Posterior cingulate gyrus (tissue), 11 donors: ENCODE measurements at regions not wholly inside any gene's neighbourhood (a gene's known extent, or its start where the extent isn't known, plus 50 kb on each side); places are given as distances from the start of the nearest gene placed in this dataset.

Experiments used
- DNase-seq, 10 donors: peaks; one replicate each; pipeline versions ENCODE4 v3.0.0 to v3.0.0-alpha.2; 2020 to 2021; ENCODE audit warnings: mixed read lengths in 3 of 10
- intact Hi-C: fragments of 100-400 bp; cut with DNase I; formaldehyde crosslinking; loops from one replicate; pipeline ENCODE4 v1.15.1; 2023

DNA sequence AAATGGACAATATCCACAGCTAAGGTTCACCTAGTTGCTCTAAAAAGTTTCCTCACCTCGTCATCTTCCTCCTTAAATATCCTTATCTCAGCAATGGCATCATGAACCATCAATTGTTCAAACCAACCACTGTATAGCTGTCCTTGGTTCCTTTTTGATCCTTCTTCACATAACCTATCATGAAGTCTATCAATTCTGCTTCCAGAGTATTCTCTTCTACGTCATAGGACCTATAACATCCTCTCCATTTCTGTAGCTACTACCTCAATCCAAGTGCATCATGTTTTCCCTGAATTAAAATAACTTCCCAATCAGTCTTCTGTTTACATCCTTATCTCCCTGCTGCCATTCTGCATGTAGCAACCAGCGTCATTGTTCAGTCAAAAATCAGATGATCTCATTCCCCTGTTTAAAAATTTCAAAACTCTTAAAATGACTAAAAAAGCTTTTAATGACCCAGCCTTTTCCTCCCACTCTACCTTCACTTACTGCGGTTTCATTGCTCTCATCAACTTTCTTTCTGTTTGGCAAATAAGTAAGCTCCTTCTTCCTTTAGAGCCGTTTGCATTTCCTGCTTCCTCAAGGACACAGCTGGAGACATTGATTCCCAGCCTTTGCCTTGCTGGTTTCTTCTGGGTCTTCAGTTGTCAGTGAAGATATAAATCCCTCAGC lies 223.9 kb upstream of the MIR17HG start:
- DNase-seq, result no peak
- intact Hi-C loops, result no loop called here

DNA sequence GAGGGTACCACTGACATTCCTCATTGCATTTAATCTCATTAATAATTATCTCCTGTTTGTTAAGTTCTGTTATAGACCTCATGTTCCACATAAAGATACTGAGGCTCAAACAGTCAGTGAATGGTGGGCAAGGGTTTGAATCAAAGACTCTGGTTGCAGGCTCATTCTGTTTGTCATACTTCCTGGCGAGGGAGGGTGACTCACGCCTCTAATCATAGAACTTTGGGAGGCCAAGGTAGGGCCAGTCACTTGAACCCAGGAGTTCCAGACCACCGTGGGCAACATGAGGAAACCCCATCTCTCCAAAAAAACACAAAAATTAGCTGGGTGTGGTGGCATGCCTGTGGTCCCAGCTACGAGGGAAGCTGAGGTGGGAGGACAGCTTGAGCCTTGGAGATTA lies 220.7 kb upstream of the MIR17HG start:
- intact Hi-C loops, result no loop called here
- DNase-seq, result no peak

DNA sequence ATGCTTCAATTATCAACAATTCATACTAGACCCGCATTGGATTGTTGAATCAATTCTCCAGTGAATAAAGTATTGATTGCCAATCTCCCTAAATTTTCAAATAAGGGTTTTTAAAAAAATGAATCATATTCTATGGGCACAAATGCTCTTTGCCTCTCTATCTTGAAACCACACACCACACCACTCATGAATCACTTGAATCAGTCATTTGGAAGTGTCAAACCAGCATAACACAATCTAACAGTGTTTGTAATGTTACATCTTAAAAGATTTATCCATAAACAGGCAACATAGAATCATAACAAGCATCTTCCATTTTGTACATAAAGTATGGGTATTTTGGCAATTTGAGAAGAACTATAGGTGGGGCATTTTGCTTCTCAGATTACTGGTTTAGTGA lies 219.5 kb upstream of the MIR17HG start:
- intact Hi-C loops, result no loop called here

GRCh38 chr13:91132381-91132780 lies 215.1 kb upstream of the MIR17HG start:
- intact Hi-C loops, result no loop called here
- peak in 2 of 10 donors; percentile 50 to 57 for DNase-seq

More for the DNA sequence above, 219.5 kb upstream of the MIR17HG start:
- no peak for DNase-seq

DNA sequence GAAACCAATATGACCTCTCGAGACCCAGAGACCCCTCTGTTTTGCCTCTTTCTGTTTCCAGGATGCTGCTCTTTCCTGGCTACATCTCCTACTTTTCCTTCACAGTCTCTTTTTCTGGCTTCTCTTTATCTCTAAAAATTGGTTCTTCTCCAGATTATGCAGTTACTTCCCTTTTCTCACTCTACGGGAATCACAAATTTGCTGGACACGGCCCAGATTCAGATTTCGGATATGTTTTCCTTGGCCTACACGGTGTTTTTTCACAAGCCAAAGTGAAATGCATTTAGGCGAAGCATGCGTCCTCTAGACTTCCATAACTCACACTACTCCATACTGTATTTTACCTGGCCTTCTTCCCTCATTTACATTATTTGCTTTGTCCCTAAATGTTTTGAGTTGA lies 214.7 kb upstream of the MIR17HG start:
- intact Hi-C loops, result no loop called here
- DNase-seq, result no peak

GRCh38 chr13:91133941-91134802 lies 213.3 kb upstream of the MIR17HG start:
- intact Hi-C loops, result loop anchor here (1.0 to 2.0 kb wide), 2 partner anchors 51 to 113 kb away; no protein-coding TSS in a partner anchor
- DNase-seq, result peak in 6 of 10 donors; percentile 9 to 81 (median 53)

DNA sequence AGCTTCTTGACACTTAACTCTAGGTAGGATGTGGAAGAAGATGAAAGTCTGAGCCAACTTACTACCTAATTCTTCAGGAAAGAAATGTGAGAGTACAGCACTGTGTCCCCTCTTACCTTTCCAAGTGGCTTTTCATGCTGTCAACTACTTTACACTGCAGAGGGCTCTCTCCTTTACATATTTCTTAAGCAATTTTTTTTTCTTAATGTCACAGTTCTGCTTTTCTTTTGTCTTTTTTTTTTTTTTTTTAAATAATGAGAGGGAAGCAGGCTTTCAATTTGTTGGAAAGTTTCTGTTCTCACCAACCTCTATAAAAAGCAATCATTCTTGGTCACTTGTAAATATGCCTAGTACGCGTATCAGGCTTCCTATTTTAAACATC lies 212.7 kb upstream of the MIR17HG start:
- intact Hi-C loops, result loop anchor here (1.0 to 2.0 kb wide), 2 partner anchors 51 to 112 kb away; no protein-coding TSS in a partner anchor
- DNase-seq, result no peak

- intact Hi-C loops, result loop anchor here (2.0 kb wide), 1 partner anchor 111 kb away; no protein-coding TSS in a partner anchor
- no peak for DNase-seq
Observed at GRCh38 chr13:91135376-91135775, 212.1 kb upstream of the MIR17HG start.

GRCh38 chr13:91135968-91136367 lies 211.5 kb upstream of the MIR17HG start:
- intact Hi-C loops, result loop anchor here (2.0 kb wide), 1 partner anchor 111 kb away; no protein-coding TSS in a partner anchor
- DNase-seq, result no peak

- no peak for DNase-seq
- intact Hi-C loops, result no loop called here
Observed at GRCh38 chr13:91136806-91137205, 210.7 kb upstream of the MIR17HG start.

DNA sequence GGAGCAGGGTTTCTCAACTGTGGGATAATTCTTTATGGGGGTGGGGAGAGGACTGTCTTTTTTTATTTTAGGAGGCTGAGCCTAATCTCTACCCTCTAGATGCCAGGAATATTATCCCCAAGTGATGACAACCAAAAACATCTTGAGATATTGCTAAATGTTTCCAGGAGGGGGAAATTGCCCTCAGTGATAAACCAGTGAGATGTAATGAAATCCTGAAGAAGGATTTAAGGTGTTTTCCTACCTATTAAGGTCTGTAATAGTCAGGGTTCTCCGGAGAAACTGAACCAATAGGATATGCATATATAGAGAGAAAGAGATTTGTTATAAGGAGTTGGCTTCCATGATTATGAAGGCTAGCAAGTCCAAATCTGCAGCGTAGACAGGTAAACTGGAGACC lies 208.3 kb upstream of the MIR17HG start:
- no peak for DNase-seq
- intact Hi-C loops, result no loop called here

DNA sequence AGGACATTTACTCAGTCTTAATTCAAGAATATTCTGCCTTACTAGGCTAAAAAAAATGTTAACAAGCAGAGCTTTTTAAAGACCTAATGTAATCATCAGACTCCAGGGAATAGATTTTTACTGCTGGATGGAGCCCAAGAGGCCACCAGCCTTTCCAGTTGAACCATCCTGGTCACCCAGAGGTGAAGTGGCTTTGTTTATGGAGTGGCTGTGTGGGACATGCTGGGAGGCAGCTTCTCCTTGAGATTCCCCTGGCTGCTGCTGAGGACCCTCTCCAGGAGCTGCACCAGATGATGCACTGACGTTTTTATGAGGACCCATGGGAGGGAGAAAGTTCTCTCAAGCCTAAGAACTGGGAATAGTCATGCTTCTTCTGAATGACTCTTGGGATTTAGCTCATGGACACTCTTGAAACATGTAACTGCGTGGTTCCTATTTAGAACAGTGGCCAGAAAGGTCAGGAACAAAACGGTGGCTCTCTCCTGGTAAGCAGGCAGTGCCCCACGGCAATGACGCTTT lies 205.9 kb upstream of the MIR17HG start:
- intact Hi-C loops, result no loop called here
- no peak for DNase-seq

DNA sequence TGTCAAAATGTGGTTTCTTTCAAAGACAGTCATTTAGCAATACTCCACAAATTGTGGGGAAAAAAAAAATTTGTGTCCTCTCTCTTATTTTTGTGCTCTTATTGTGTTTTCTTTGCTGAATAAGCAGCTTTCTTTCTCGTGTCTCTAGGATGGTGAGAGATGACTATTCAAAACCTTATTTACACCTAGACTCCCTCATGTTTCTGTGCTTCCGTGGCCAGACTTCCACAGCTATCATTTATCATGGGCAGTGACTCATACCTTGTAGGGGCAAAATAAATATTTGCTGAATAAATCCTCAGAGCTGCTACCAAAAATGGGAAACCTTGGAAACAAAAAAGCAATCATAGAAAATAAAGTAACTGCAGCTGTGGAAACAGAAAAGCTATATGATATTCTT lies 204.9 kb upstream of the MIR17HG start:
- no peak for DNase-seq
- intact Hi-C loops, result no loop called here

DNA sequence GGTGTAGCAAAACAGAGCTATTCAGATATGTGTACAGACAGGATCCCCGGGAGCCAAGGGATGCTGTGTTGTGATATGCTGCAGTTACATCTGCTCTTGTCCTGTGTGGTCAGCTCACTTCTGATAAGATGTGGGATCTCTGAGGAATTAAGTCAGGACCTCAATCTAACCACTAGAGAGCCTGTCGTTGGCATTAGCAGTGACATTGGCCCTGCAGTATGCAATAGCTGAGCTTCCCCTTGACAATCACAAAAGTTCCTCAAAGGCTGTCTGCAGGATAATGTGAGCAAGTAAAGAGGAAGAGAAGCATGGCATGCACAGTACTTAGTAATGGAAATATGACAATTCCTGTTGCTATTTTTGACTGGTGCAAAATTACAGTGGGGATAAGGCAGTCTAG lies 203.4 kb upstream of the MIR17HG start:
- DNase-seq, result no peak
- intact Hi-C loops, result no loop called here

DNA sequence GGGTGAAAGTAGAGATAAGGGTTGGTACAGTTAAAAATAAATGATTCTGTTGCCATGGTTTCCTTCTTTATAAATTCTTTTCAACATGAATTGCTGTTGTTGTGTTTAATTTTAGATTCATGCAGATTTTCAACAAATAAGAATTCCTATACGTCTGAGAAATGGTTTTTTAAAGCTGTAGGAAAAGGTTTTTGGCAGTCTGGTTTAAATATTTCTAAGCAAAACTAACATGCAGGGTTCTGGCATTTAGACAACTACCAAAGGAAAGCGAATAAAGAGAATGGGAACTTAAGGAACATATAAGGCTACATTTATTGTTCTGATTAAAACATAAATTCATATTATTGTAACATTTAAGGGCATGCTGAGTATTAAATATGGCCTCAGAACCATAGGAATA lies 203.0 kb upstream of the MIR17HG start:
- DNase-seq, result no peak
- intact Hi-C loops, result no loop called here

DNA sequence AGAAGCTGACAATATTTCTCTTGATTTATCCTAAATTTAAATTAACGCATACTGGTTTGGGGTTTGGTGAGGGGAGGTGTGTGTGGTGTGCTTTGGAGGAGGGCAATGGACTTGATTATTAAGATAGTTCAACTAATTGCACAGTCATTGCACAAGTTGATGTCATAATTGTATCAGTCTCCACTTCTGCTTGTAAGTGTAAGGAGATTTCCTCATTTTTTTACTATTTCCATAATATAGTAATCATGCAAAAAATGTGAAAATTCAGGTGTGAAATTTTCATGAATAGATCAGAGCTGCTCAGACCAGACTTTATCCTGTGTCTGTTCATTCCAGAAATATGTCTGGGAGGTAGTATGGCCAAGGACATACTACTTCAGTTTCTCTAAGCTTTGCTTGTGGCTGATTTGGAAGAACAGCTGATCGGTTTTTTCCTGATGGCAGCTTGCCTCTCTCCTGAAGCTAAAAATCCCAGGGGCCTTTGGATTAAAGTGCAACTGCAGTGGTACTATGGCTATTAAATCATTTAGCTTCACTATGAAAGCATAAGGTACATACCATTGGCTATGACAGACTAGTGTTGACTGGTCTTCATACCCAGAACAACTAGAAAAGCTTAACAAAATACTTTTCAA lies 201.8 kb upstream of the MIR17HG start:
- DNase-seq, result no peak
- intact Hi-C loops, result no loop called here

DNA sequence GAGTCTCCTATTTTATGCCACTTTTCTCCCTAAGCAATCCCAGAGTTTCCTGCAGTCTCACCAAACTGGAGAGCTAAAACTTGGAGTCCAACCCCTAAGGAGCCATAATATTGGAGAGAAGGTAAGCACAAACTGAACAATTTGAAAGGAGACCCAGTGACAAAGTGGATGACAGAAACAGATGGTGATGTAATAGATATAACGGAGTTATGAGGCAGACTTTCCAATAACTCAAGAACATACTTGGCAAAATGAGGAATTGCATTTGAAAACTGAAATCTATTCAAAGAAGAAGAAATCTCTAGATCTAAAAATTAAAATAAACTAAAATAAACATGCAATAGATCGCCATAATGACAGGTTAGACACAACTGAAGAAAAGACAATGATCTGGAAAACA lies 200.9 kb upstream of the MIR17HG start:
- intact Hi-C loops, result no loop called here
- no peak for DNase-seq

DNA sequence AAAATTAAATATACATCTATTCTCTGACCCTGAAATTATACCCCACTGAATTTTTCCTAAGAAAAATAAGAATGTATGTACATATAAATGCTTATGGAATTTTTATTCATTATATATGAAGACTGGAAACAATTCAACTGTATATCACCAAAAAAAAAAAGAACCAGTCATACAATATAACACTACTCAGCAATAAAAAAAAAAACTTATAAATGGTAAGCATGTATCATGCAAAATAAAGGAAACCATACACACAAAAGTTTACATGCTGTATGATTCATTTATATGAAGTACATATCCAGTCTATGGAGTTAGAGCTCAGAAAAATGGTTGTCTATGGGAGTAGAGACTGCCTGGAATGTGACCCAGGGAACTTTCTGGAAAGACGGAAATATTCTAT lies 199.4 kb upstream of the MIR17HG start:
- DNase-seq, result no peak
- intact Hi-C loops, result no loop called here

- intact Hi-C loops, result no loop called here
- no peak for DNase-seq
Observed at GRCh38 chr13:91151921-91152320, 195.6 kb upstream of the MIR17HG start.

DNA sequence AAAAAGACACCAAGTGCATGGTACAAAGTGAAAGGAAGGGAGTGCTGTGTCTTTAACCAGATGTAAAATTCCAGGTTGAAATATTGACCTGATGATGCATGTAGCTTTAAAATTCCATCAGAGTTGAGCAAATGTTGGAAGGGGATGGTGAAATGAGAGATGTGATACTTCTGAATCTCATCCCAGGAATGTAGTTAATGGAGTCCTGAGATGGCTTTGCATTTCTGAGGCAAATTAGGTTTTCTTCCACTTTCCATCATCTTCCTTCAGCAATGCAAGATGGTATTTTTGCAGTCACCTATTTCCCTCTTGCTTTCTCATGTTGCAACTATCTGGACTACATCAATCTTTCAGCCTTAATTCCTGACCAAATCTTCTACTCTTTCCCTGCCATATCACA lies 194.1 kb upstream of the MIR17HG start:
- no peak for DNase-seq
- intact Hi-C loops, result no loop called here
